ENCODE measurements at regions not wholly inside any gene's neighbourhood (a gene's known extent, or its start where the extent isn't known, plus 50 kb on each side); places are given as distances from the start of the nearest gene placed in this dataset.

DNA sequence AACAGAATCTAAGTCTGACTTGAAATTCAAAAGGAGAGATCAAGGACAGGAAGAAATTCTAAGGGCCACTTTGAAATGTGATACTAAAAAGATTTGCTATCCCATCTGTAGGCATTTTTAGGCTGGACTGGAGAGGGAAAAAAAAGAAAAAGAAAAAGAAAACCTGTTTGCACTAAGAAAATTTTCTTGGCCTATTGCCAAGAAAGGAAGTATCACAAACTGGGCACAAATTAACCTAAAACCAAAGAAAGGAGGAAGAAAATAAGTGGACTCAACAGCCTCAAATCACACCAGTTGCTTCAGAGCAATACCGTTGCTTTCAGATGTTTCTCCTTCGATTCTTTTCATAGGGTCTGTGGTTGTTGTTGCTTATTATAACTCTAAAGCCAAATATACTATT, 287.9 kb upstream of the VRK2 start:
- TF ChIP-seq, protein P1, sequence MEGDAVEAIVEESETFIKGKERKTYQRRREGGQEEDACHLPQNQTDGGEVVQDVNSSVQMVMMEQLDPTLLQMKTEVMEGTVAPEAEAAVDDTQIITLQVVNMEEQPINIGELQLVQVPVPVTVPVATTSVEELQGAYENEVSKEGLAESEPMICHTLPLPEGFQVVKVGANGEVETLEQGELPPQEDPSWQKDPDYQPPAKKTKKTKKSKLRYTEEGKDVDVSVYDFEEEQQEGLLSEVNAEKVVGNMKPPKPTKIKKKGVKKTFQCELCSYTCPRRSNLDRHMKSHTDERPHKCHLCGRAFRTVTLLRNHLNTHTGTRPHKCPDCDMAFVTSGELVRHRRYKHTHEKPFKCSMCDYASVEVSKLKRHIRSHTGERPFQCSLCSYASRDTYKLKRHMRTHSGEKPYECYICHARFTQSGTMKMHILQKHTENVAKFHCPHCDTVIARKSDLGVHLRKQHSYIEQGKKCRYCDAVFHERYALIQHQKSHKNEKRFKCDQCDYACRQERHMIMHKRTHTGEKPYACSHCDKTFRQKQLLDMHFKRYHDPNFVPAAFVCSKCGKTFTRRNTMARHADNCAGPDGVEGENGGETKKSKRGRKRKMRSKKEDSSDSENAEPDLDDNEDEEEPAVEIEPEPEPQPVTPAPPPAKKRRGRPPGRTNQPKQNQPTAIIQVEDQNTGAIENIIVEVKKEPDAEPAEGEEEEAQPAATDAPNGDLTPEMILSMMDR (IDR thresholded peaks at IDR 0.05), result no peak
- TF ChIP-seq EP300 (IDR thresholded peaks at IDR 0.05), result no peak
